Erythroblast (primary cell): ENCODE measurements at regions not wholly inside any gene's neighbourhood (a gene's known extent, or its start where the extent isn't known, plus 50 kb on each side); places are given as distances from the start of the nearest gene placed in this dataset.

Experiments
- GATA1 ChIP-seq: IDR thresholded peaks from 2 replicates; pipeline ENCODE4 v1.6.1; 2011; ENCODE audit warnings: low read depth, mild to moderate bottlenecking, control low read depth, low read length, moderate library complexity
- POLR2A ChIP-seq: IDR thresholded peaks from 2 replicates; pipeline ENCODE4 v1.6.1; 2011; ENCODE audit warnings: mild to moderate bottlenecking, low read length

- no peak for TF ChIP-seq POLR2A
- no peak for TF ChIP-seq GATA1
Measured at GRCh38 chr5:175365866-175366265, 78.1 kb downstream of the DRD1 start.
